ENCODE measurements at regions not wholly inside any gene's neighbourhood (a gene's known extent, or its start where the extent isn't known, plus 50 kb on each side); places are given as distances from the start of the nearest gene placed in this dataset.

DNA sequence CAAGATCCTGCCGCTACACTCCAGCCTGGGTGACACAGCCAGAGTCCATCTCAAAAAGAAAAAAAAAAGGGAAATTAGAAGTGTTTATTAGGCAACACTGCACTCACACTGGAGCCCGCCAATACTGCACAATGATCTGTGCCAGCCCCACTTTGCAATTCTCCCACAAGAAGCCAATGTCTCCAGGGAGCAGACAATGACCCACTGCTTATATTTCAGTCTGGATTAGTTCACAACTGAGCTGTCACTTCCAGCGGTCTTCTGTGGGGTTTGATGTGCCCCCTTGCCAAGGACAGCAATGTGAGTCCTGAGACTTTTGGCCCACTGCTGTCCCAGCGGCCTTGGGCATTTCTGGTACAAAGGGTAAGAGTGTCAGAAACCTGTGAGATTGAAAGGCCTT, 85.6 kb upstream of the PPM1B start:
- Histone ChIP-seq H3K27me3 (replicated peaks in 1 of 2; ENCODE audit: control insufficient read depth in 2 of 2, insufficient read depth in 2 of 2, low read length in 1 of 2) (no peaks in the 10 kb centered on the region), H3K4me1 (ENCODE audit: control insufficient read depth, insufficient read depth, low read length) (no peaks in the 10 kb centered on the region), H4K20me1 (ENCODE audit: control insufficient read depth, insufficient read depth) (no peaks in the 10 kb centered on the region), H3K4me2 (ENCODE audit: control insufficient read depth, insufficient read depth) (no peak overlapping the region), H2AFZ (ENCODE audit: control insufficient read depth, low read depth, low read length) (no peak overlapping the region), H3K36me3 (ENCODE audit: control insufficient read depth in 2 of 2, insufficient read depth in 2 of 2, low read length in 1 of 2) (no peaks in the 10 kb centered on the region), H3K79me2 (ENCODE audit: control insufficient read depth, insufficient read depth, low read length) (no peaks in the 10 kb centered on the region), H3K4me3 (no peak overlapping the region), H3K9me3 (replicated peaks; ENCODE audit: control insufficient read depth, insufficient read depth, low read length) (no peaks in the 10 kb centered on the region), H3K9ac (ENCODE audit: control insufficient read depth, insufficient read depth, low read length) (no peak overlapping the region), H3K27ac (ENCODE audit: control insufficient read depth, insufficient read depth) (no peak overlapping the region)
- TF ChIP-seq SPI1 (IDR thresholded peaks at IDR 0.05; ENCODE audit: borderline replicate concordance, insufficient read depth, low read depth, low read length) (no peak), SIN3A (IDR thresholded peaks at IDR 0.05; ENCODE audit: low read depth, low read length) (no peak), NRF1 (conservative IDR thresholded peaks at IDR 0.05; ENCODE audit: low read depth, low read length) (no peak), SIX5 (IDR thresholded peaks at IDR 0.05; ENCODE audit: low read depth, low read length, severe bottlenecking) (no peak), POLR2AphosphoS2 (IDR thresholded peaks at IDR 0.05; ENCODE audit: low read depth, low read length) (no peak)
- TF ChIP-seq, protein P1, sequence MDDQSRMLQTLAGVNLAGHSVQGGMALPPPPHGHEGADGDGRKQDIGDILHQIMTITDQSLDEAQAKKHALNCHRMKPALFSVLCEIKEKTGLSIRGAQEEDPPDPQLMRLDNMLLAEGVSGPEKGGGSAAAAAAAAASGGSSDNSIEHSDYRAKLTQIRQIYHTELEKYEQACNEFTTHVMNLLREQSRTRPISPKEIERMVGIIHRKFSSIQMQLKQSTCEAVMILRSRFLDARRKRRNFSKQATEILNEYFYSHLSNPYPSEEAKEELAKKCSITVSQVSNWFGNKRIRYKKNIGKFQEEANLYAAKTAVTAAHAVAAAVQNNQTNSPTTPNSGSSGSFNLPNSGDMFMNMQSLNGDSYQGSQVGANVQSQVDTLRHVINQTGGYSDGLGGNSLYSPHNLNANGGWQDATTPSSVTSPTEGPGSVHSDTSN (IDR thresholded peaks at IDR 0.05; ENCODE audit: insufficient replicate concordance, low read depth, low read length): no peak
- TF ChIP-seq, protein P2, sequence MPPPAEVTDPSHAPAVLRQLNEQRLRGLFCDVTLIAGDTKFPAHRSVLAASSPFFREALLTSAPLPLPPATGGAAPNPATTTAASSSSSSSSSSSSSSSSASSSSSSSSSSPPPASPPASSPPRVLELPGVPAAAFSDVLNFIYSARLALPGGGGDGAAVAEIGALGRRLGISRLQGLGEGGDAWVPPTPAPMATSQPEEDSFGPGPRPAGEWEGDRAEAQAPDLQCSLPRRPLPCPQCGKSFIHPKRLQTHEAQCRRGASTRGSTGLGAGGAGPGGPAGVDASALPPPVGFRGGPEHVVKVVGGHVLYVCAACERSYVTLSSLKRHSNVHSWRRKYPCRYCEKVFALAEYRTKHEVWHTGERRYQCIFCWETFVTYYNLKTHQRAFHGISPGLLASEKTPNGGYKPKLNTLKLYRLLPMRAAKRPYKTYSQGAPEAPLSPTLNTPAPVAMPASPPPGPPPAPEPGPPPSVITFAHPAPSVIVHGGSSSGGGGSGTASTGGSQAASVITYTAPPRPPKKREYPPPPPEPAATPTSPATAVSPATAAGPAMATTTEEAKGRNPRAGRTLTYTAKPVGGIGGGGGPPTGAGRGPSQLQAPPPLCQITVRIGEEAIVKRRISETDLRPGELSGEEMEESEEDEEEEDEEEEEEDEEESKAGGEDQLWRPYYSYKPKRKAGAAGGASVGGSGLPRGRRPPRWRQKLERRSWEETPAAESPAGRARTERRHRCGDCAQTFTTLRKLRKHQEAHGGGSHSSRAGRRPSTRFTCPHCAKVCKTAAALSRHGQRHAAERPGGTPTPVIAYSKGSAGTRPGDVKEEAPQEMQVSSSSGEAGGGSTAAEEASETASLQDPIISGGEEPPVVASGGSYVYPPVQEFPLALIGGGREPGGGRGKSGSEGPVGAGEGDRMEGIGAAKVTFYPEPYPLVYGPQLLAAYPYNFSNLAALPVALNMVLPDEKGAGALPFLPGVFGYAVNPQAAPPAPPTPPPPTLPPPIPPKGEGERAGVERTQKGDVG (CRISPR knock-in tag; IDR thresholded peaks at IDR 0.05): no peak
- TF ChIP-seq, protein P3, sequence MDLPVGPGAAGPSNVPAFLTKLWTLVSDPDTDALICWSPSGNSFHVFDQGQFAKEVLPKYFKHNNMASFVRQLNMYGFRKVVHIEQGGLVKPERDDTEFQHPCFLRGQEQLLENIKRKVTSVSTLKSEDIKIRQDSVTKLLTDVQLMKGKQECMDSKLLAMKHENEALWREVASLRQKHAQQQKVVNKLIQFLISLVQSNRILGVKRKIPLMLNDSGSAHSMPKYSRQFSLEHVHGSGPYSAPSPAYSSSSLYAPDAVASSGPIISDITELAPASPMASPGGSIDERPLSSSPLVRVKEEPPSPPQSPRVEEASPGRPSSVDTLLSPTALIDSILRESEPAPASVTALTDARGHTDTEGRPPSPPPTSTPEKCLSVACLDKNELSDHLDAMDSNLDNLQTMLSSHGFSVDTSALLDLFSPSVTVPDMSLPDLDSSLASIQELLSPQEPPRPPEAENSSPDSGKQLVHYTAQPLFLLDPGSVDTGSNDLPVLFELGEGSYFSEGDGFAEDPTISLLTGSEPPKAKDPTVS (IDR thresholded peaks at IDR 0.05; ENCODE audit: low read depth, low read length): no peak
- ATAC-seq: no peak
- BruUV-seq (replicated peaks): no TSS peak
- no peak for DNase-seq (ENCODE audit: low read depth, low spot score)
- RAD21 ChIA-PET (ENCODE audit: unreplicated experiment): interaction anchor here (0.6 kb wide), 1 partner anchor 151 kb away, joined by 4 read pairs; no protein-coding TSS in a partner anchor
- SMC1A ChIA-PET (ENCODE audit: uncharacterized antibody, unreplicated experiment): interaction anchor here (1.0 to 2.8 kb wide), 2 partner anchors 160 to 396 kb away, joined by 5 to 12 read pairs; no protein-coding TSS in a partner anchor
- WGBS (ENCODE audit: insufficient coverage, insufficient replicate concordance, low lambda C conversion rate, missing lambda C conversion rate): 57% methylated on average over 4 of the region's 4 CpGs
- POLR2A ChIA-PET: interaction anchor here (0.6 kb wide), 1 partner anchor 85 kb away, joined by 3 read pairs; no protein-coding TSS in a partner anchor
- CTCF ChIA-PET: interaction anchor here (1.1 to 1.4 kb wide), 3 partner anchors 10 to 310 kb away, joined by 3 to 5 read pairs (median 4); no protein-coding TSS in a partner anchor
- intact Hi-C loops (cut with micrococcal nuclease; ENCODE audit: unreplicated experiment): no loop called here
- in situ Hi-C loops (cut with MboI): loop anchor here (10.0 kb wide), 1 partner anchor 262 kb away; no protein-coding TSS in a partner anchor
- FAIRE-seq: no peak
